IMR-90 (cell line): ENCODE measurements at regions not wholly inside any gene's neighbourhood (a gene's known extent, or its start where the extent isn't known, plus 50 kb on each side); places are given as distances from the start of the nearest gene placed in this dataset.

Experiments
- ATAC-seq: fragments of 200-7000 bp; cut with Tn5 transposase; 2 replicates; pipeline ENCODE4 v1.9.1; 2020; ENCODE audit warnings: low read depth, mild to moderate bottlenecking, moderate library complexity
- BruUV-seq: library from RNA; stranded (reverse); fragments of 400-500 nt; replicated peaks from 2 replicates; lab custom pipeline; 2021; lab: Mats Ljungman, UMichigan
- CTCF ChIA-PET: fragments of 300-600 bp; formaldehyde crosslinking; extraction: SDS; loops from one replicate; lab custom pipeline; 2021; ENCODE audit warnings: antibody characterized with exemption; lab: Yijun Ruan, JAX
- POLR2A ChIA-PET: fragments of 300-600 bp; sonication (Branson Sonifier 250); formaldehyde crosslinking; loops from one replicate; lab custom pipeline; 2022; ENCODE audit warnings: antibody characterized with exemption; ENCODE audit not compliant: unreplicated experiment; lab: Charles Lee
- DNase-seq: peaks from one replicate; pipeline ENCODE4 v3.0.0; 2013
- H2AFZ ChIP-seq: replicated peaks from 2 replicates; pipeline ENCODE3; 2013; ENCODE audit warnings: low read length, mild to moderate bottlenecking; ENCODE audit not compliant: poor library complexity
- H2AK5ac ChIP-seq: 2 replicates; pipeline ENCODE4 v1.6.1; 2013; ENCODE audit warnings: low read depth, low read length, inconsistent platforms
- H2AK9ac ChIP-seq: replicated peaks from 2 replicates; pipeline ENCODE3; 2013; ENCODE audit warnings: mild to moderate bottlenecking, low read depth, low read length, moderate library complexity; ENCODE audit not compliant: poor library complexity
- H2BK120ac ChIP-seq: 2 replicates; pipeline ENCODE4 v1.6.1; 2013; ENCODE audit warnings: low read depth, low read length, inconsistent platforms
- H2BK15ac ChIP-seq: 3 replicates; pipeline ENCODE4 v1.6.1; 2013; ENCODE audit warnings: low read depth, low read length, inconsistent platforms
- H2BK20ac ChIP-seq: 2 replicates; pipeline ENCODE4 v1.6.1; 2013; ENCODE audit warnings: low read depth, mild to moderate bottlenecking, inconsistent platforms, low read length, moderate library complexity
- H2BK5ac ChIP-seq: 2 replicates; pipeline ENCODE4 v1.6.1; 2013; ENCODE audit warnings: mild to moderate bottlenecking, low read depth, low read length, inconsistent platforms; ENCODE audit not compliant: poor library complexity, severe bottlenecking
- H3K14ac ChIP-seq: replicated peaks from 2 replicates; pipeline ENCODE4 v1.6.1; 2013; ENCODE audit warnings: low read depth, low read length, inconsistent platforms
- H3K18ac ChIP-seq: 2 replicates; pipeline ENCODE4 v1.6.1; 2013; ENCODE audit warnings: low read depth, low read length, control low read depth
- H3K23ac ChIP-seq: 2 replicates; pipeline ENCODE4 v1.6.1; 2013; ENCODE audit warnings: low read depth, low read length, inconsistent platforms
- H3K27ac ChIP-seq: 2 replicates; pipeline ENCODE4 v1.5.1; 2013; ENCODE audit warnings: mild to moderate bottlenecking, control low read depth, low read length; ENCODE audit not compliant: insufficient read depth
- H3K27me3 ChIP-seq: 2 replicates; pipeline ENCODE4 v1.6.1; 2013; ENCODE audit warnings: low read length; ENCODE audit not compliant: control insufficient read depth, insufficient read depth
- H3K36me3 ChIP-seq: 2 replicates; pipeline ENCODE4 v1.6.1; 2013; ENCODE audit warnings: low read length, mixed read lengths; ENCODE audit not compliant: control insufficient read depth, insufficient read depth
- H3K4ac ChIP-seq: 2 replicates; pipeline ENCODE4 v1.6.1; 2013; ENCODE audit warnings: low read depth, low read length, inconsistent platforms
- H3K4me1 ChIP-seq: 2 replicates; pipeline ENCODE4 v1.6.1; 2013; ENCODE audit warnings: low read length, mixed read lengths; ENCODE audit not compliant: control insufficient read depth, insufficient read depth
- H3K4me2 ChIP-seq: 2 replicates; pipeline ENCODE4 v1.6.1; 2013; ENCODE audit warnings: low read depth, mild to moderate bottlenecking, control low read depth, low read length, moderate library complexity
- H3K4me3 ChIP-seq: 2 replicates; pipeline ENCODE4 v1.5.1; 2013; ENCODE audit warnings: low read depth, mild to moderate bottlenecking, control low read depth, low read length, moderate library complexity; ENCODE audit not compliant: insufficient read depth
- H3K56ac ChIP-seq: 2 replicates; pipeline ENCODE4 v1.6.1; 2013; ENCODE audit warnings: low read length, inconsistent platforms; ENCODE audit not compliant: insufficient read depth; ENCODE audit errors: extremely low read depth
- H3K79me1 ChIP-seq, 2 experiments: 2 replicates each; pipeline ENCODE4 v1.6.1; 2013; ENCODE audit warnings: low read length in 2 of 2, inconsistent platforms in 1 of 2, low read depth in 1 of 2
- H3K9ac ChIP-seq: 2 replicates; pipeline ENCODE4 v1.6.1; 2013; ENCODE audit warnings: low read depth, low read length, control low read depth
- H3K9me1 ChIP-seq: 2 replicates; pipeline ENCODE4 v1.6.1; 2013; ENCODE audit warnings: low read length, inconsistent platforms; ENCODE audit not compliant: insufficient read depth
- H3K9me3 ChIP-seq: 2 replicates; pipeline ENCODE4 v1.6.1; 2013; ENCODE audit warnings: low read length; ENCODE audit not compliant: control insufficient read depth, insufficient read depth
- H4K20me1 ChIP-seq: 2 replicates; pipeline ENCODE4 v1.6.1; 2013; ENCODE audit warnings: low read length, inconsistent platforms; ENCODE audit not compliant: insufficient read depth
- H4K5ac ChIP-seq: 2 replicates; pipeline ENCODE4 v1.6.1; 2013; ENCODE audit warnings: mild to moderate bottlenecking, low read depth, low read length, control low read depth
- H4K8ac ChIP-seq, 2 experiments: 2 replicates each; pipeline ENCODE4 v1.6.1; 2013; ENCODE audit warnings: low read depth in 2 of 2, low read length in 2 of 2, control low read depth in 1 of 2, inconsistent platforms in 1 of 2
- H4K91ac ChIP-seq: 2 replicates; pipeline ENCODE4 v1.6.1; 2013; ENCODE audit warnings: low read depth, low read length, inconsistent platforms; ENCODE audit not compliant: insufficient read depth
- ELK1 ChIP-seq: fragments of 150-350 bp; IDR thresholded peaks from 2 replicates; pipeline ENCODE4 v1.6.1; 2016; ENCODE audit warnings: low read depth, mild to moderate bottlenecking, low read length, moderate library complexity, borderline replicate concordance
- POLR2A ChIP-seq: IDR thresholded peaks from 2 replicates; pipeline ENCODE4 v1.6.1; 2012; ENCODE audit warnings: mild to moderate bottlenecking, low read depth, low read length
- WGBS, 2 experiments: methylation state at CpG; one replicate each; pipeline versions ENCODE4 v1.1.5 to v1.1.7; 2013; ENCODE audit warnings: missing lambda C conversion rate in 2 of 2; ENCODE audit not compliant: insufficient read length in 1 of 2; ENCODE audit errors: extremely low coverage in 2 of 2; 5-methylcytosine and 5-hydroxymethylcytosine counted together
- dilution Hi-C: fragments of 300-500 bp; cut with HindIII; formaldehyde crosslinking; loops from one replicate; pipeline ENCODE4 v1.14.3; 2018; ENCODE audit warnings: low sequenced_read_pairs; ENCODE audit not compliant: unreplicated experiment
- in situ Hi-C: fragments of 300-500 bp; cut with MboI; formaldehyde crosslinking; loops from 3 replicates; pipeline ENCODE4 v1.14.3; 2019; ENCODE audit warnings: low sequenced_read_pairs, inconsistent platforms, mixed read lengths
- intact Hi-C: fragments of 100-400 bp; cut with micrococcal nuclease; formaldehyde crosslinking; loops from 2 replicates; pipeline ENCODE4 v1.10.0; 2022

- TF ChIP-seq POLR2A: no peak
- TF ChIP-seq ELK1: no peak
- no peak overlapping the region for H3K9ac ChIP-seq
- H3K4me3 ChIP-seq: no peak overlapping the region
- H4K5ac ChIP-seq: no peak overlapping the region
- no peak for ATAC-seq
- H2AK5ac ChIP-seq: no peak overlapping the region
- H3K27me3 ChIP-seq: no peaks in the 10 kb centered on the region
- H3K18ac ChIP-seq: no peak overlapping the region
- H3K9me3 ChIP-seq: peaks cover 5% of the 10 kb centered on the region; the same call in 1 of the 2 replicates
- H2AK9ac ChIP-seq: no peak overlapping the region
- H2BK120ac ChIP-seq: no peak overlapping the region
- intact Hi-C loops (no loop called here), dilution Hi-C loops (no loop called here), in situ Hi-C loops (no loop called here)
- H3K4me1 ChIP-seq: no peaks in the 10 kb centered on the region
- no peak overlapping the region for H4K91ac ChIP-seq
- no peak overlapping the region for H2BK15ac ChIP-seq
- no peak for DNase-seq
- WGBS, 2 experiments: no CpG with 5 or more reads among the region's 2 CpGs
- H3K23ac ChIP-seq: no peak overlapping the region
- POLR2A ChIA-PET: no interaction called here
- no peaks in the 10 kb centered on the region for H4K20me1 ChIP-seq
- no peaks in the 10 kb centered on the region for H3K79me1 ChIP-seq
- CTCF ChIA-PET: no interaction called here
- H3K36me3 ChIP-seq: no peaks in the 10 kb centered on the region
- H3K27ac ChIP-seq: no peak overlapping the region
- no peak overlapping the region for H3K4me2 ChIP-seq
- H2AFZ ChIP-seq: no peak overlapping the region
- no TSS peak for BruUV-seq
- no peak overlapping the region for H3K14ac ChIP-seq
- H4K8ac ChIP-seq: no peak overlapping the region
- H3K9me1 ChIP-seq: no peaks in the 10 kb centered on the region
- no peak overlapping the region for H3K4ac ChIP-seq
- H2BK20ac ChIP-seq: no peak overlapping the region
- H3K56ac ChIP-seq: no peak overlapping the region
- no peak overlapping the region for H2BK5ac ChIP-seq
Measured at GRCh38 chr13:71051573-71051972, 815.4 kb downstream of the DACH1 start.
